Daoy (cell line): ENCODE measurements at regions not wholly inside any gene's neighbourhood (a gene's known extent, or its start where the extent isn't known, plus 50 kb on each side); places are given as distances from the start of the nearest gene placed in this dataset.
A peak's percentile ranks its signal among the peaks of the same experiment; 100 is the strongest.

ENCODE experiments used
- DNase-seq: peaks from one replicate; pipeline ENCODE4 v3.0.0-alpha.2; 2015; ENCODE audit warnings: low read depth

DNA sequence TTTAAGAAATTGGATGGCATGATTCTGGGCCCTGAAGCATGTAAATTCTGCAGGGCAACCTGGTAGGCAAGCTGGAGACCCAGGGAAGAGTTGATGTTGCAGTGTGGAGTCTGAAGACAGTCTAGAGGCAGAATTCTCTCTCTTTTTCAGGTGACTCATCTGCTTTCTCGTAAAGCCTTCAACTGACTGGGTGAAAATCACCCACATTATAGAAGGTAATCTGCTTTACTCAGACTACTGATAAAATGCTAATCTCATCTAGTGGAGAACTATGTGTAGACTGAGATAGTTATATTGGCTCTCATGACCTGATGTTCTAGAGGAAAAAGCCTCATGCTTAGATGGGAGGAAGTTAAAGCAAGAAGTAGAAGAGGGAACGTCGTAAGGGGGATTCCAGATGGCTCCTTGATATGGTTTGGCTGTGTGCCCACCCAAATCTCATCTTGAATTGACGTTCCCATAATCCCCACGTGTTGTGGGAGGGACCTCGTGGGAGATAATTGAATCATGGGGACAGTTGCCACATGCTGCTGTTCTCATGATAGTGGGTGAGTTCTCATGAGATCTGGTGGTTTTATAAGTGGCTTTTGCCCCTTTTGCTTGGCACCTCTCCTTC is 723.8 kb downstream of the BCL11B start:
- DNase-seq, result no peak

DNA sequence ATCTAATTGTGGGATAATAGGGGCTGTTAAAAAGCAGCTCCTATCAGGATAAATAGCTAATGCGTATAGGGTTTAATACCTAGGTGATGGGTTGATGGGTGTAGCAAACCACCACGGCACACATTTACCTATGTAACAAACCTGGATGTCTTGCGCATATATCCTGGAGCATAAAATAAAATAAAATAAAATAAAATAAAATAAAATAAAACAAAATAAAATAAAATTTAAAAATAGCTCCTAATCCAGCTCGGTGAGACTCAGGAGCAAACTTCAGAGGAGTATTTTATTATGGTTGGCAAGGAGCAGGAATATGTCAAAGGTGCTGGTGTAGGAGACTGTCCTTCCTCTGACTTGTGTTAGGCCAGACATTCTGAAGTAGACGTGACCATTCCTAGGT is 721.0 kb downstream of the BCL11B start:
- no peak for DNase-seq

DNA sequence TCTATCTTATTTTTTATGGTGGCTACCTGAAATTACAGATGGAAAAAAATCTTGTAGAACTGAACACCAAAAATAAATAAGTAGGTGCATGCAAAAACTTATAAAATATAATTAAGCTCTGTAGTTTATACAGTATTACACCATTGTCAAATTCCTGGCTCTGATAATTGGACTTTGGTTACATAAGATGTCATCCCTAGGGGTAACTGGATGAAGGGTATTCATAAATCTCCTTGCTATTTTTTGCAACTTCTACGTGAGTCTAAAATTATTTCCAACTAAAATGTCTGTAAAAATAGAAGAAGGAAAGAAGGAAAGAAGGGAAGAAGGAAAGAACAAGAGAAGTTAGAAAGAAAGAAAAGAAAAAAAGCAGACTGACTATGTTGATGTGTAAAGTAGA is 716.6 kb downstream of the BCL11B start:
- DNase-seq, result no peak

- DNase-seq, result no peak
These were observed 708.0 kb downstream of the BCL11B start for GRCh38 chr14:98564006-98564405.

DNA sequence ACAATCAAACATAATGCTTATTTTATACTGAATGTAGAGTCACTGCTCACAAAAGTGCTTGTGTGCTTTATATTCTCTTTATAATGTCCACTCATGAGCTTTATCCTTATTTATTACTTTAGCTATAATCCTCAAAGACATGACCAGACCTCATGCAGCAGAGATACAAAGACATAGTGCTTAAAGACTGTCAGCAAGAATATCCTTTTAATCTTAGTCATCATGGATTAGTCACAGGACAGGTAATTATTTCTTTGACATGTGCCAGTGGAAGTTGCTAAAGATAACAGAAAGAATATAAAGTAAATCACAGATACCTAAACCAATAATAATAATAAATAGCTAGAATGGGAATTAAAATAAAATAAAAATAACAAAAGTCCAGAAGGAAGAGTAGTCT is 707.5 kb downstream of the BCL11B start:
- no peak for DNase-seq

- DNase-seq, result no peak
These were observed 700.9 kb downstream of the BCL11B start for GRCh38 chr14:98571104-98571503.

DNA sequence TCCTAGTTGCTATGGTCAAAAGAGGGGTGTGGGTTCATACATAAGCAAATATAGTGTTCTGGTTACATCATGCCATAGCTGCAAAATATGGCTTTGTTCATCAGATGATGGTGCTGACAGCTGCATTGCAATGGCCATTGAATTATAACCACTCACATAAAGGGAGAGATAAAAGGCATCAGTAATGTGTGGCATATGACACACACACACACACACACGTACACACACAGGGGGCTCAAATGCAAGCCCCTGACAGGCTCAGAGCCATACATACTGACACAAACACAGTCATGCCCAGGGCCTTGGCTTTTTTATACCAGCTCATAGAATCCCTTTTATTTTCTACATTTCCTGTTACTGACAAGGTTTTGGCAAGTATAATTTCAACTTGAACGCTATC is 698.9 kb downstream of the BCL11B start:
- no peak for DNase-seq

GRCh38 chr14:98576463-98576862 is 695.5 kb downstream of the BCL11B start:
- DNase-seq, result no peak

- peak; percentile 60 for DNase-seq
These were observed 693.8 kb downstream of the BCL11B start for GRCh38 chr14:98578204-98578603.

DNA sequence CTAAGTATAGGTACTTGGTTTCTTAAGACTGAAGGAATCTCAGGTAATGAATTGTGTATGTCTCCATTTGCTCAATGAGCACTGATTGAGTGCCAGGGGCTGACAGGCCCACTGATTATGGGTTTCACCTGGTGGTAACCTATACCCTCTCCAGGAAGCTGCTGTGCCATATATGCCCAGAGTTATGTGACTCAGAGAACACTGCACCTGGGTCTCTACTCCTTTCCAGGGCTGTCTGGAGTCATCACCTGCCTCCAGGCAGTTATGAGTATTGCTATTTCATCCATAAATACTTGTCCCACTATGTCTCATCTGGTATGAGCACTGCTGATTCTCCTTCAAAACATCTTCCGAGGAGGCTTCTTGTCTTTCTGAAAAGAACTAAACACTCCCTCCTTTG is 692.9 kb downstream of the BCL11B start:
- DNase-seq, result no peak

DNA sequence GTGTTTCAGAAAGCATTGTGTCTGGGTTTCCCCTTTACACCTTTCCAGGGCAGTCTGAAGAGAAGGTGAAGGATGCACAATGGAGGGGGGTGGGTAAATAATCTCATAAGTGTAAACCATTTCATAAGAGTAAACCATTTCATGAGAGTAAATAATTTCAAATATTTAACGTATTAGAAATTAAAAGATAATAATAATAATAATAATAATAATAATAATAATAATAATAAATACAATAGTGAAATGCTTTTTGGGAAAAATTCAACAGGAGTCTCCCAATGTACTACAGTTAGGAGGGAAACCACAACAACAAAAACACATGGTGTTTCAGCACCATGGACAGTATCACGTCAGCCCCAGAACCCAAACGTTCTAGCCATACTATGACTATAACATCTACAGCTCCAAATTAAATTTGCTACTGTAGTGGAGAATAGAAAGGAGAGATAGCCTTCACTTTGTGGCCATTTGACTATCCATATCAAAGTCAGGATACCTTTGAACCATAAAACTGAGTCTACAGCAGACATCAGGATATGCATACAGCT is 691.8 kb downstream of the BCL11B start:
- peak; percentile 34 for DNase-seq

DNA sequence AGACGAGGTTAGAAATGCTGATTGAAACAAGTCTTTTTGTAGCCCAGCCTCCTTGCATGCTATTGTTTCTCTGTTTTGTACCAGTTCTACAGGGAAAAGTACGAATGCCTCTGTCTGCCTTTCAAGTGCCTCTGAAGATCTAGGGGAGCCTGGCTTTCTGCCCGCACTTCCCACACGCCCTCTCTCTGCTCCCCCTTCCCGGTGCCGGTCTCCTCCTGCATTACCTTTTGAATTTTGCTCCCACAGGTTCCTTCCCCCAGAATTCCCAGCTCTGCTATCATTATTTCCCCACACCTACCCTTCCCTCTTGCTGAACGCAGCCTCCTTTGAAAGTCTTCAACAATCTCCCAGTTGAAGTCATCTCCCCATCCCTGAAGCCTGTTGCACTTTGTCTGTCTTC is 689.7 kb downstream of the BCL11B start:
- no peak for DNase-seq

GRCh38 chr14:98591161-98591560 is 680.8 kb downstream of the BCL11B start:
- DNase-seq, result no peak

DNA sequence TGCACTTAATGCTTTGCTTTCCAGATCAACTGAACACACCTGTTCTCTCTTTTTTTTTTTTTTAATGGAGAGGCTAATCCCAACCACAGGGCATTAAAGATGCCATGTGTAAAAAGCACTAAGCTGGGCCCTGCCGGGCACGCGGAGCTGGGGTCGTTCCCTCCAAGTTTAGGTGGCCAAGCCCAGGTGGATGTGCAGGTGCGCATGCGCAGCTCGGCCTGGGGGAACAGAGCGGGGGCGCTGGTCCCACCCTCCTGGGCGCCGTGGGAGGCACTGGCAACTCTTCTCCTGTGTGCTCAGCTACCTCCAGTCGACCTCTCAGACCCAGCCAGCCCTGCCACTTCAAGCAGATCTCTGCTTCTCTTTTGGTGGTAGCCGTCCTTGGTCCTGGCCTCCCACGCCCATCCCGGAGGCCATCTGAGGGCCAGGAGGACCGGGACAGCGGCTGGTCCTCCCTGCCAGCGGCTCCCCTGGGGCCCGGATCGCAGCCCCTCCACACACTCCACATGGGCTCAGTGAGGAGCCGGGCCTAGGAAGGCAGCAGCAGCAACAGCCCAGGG is 679.3 kb downstream of the BCL11B start:
- DNase-seq, result no peak

DNA sequence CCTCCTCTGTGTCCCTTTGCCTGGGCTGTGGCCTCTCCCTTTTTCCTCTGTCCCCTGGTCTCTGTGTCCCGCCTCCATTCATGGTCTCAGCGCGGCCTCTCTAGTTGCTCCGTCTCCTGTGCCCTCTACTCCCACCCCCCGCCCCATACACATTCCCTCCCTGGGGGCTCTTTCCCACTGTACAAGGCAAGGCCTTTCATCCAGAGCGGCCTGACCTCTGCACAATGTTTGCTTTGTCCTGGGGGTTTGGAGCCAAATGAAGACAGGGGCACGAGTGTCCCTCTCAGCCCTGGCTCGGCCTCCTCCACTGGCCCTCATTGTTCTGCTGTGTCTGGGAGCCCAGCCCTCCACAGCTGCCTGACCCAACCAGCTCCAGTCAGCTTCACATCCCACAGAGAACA is 678.6 kb downstream of the BCL11B start:
- DNase-seq, result no peak

- DNase-seq, result no peak
These were observed 677.8 kb downstream of the BCL11B start for GRCh38 chr14:98594156-98594555.

- DNase-seq, result no peak
These were observed 673.4 kb downstream of the BCL11B start for GRCh38 chr14:98598576-98598975.

GRCh38 chr14:98599082-98599481 is 672.9 kb downstream of the BCL11B start:
- no peak for DNase-seq

DNA sequence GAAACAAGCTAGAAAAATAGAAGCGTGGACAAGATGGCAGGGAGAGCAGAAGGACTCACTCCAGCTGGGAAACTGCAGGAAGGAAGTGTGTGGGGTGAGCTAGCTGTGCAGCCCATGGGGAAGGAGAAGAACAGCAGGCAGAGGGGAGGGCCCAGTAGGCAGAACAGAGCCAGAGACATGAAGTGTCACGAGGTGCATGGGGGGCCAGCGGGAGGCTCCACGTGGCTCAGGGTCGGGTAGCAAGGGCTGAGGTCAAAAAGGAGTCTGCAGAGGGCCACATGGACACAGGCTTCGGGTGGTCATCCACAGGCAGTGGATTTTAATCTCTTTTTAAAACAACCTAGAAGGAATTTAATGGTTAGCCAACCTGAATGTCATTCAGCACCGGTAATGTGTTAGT is 669.0 kb downstream of the BCL11B start:
- DNase-seq, result no peak

DNA sequence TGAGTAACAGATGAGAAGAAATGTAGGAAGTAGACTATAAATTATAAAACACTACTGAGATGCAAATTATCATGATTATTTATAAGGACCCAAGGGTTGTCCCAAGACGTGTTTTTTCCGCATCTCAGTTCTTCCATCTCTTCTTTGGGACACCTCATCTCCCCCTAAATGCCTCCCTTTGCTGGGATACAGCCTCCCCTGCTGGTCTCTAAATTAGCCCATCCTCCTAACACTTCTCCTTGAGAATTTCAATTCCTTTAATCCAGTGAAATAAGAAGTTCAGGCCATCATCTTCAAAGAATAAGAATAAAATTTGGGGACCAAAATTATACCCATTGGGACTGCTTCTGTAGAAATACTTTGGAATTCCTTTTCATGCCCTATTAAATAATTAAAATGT is 667.0 kb downstream of the BCL11B start:
- no peak for DNase-seq

DNA sequence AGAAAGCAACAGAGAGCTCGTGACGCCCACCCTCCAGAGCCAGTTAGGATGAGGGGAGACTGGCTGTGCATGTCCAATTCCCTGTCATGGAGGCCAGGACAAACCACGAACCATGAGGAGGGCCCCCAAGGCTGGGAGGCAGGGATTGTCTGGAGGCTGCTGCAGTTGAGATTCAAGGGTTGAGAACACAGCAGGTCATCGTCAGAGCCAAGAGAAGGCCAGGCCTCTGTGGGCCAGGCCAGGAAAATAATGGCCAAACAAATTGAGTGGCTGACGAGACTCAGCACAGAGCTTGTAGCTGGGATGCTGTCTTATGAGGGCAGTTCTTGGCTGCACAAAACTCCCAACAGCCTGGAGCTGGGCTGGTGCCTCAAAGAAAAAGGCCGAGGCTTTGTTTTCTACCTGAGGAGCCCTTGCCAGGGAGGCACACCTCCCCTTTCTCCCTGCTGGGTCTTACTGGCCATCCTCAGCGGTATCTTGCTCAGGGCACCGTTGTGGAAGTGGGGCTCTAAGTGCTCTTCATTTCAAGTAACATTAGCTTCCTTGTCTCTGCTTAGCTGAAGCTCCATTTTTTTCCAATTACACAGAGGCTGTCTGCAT is 665.9 kb downstream of the BCL11B start:
- DNase-seq, result no peak

DNA sequence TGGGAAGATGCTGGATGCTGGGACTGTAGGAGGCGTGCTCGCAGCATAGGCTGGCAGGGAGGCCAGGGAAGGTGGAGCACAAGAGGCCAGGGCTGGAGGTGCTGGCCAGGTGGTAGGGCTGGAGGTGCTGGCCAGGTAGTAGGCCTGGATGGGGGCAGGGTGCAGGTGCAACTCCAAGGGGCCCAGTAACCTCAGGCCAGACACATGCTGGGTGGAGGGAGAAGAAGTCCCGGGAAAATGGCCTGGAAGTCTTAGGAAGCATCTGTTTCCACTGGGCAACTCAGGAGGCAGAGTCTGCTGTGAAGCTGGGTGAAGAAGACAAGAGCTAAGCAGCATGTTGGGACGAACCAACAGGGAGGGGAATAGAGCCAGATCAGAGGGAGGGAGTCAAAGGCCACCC is 665.2 kb downstream of the BCL11B start:
- DNase-seq, result no peak

GRCh38 chr14:98607341-98607910 is 664.6 kb downstream of the BCL11B start:
- no peak for DNase-seq
